RWPE2 (cell line): ENCODE measurements at regions not wholly inside any gene's neighbourhood (a gene's known extent, or its start where the extent isn't known, plus 50 kb on each side); places are given as distances from the start of the nearest gene placed in this dataset.

Experiments
- ATAC-seq: fragments of 200-7000 bp; cut with Tn5 transposase; 3 replicates; pipeline ENCODE4 v1.9.1; 2021; ENCODE audit warnings: low read depth
- DNase-seq: peaks from one replicate; pipeline ENCODE4 v3.0.0-alpha.2; 2020; ENCODE audit warnings: low spot score
- H3K27ac ChIP-seq: fragments of 450-650 bp; 2 replicates; pipeline ENCODE4 v1.5.1; 2017; ENCODE audit warnings: mild to moderate bottlenecking; ENCODE audit not compliant: poor library complexity, severe bottlenecking
- H3K27me3 ChIP-seq: fragments of 250-450 bp; sonication (Bioruptor Pico); 2 replicates; pipeline ENCODE4 v1.5.1; 2021; ENCODE audit warnings: mild to moderate bottlenecking, moderate library complexity; ENCODE audit not compliant: insufficient read depth, poor library complexity, severe bottlenecking
- H3K36me3 ChIP-seq: fragments of 250-450 bp; sonication (Bioruptor Pico); 2 replicates; pipeline ENCODE4 v1.5.1; 2020; ENCODE audit warnings: low read depth, mild to moderate bottlenecking, moderate library complexity
- H3K4me1 ChIP-seq: fragments of 250-450 bp; sonication (Bioruptor Pico); 2 replicates; pipeline ENCODE4 v1.5.1; 2021; ENCODE audit warnings: mild to moderate bottlenecking, moderate library complexity; ENCODE audit not compliant: insufficient read depth, poor library complexity, severe bottlenecking
- H3K4me3 ChIP-seq: fragments of 250-450 bp; sonication (Bioruptor Pico); 2 replicates; pipeline ENCODE4 v1.5.1; 2021; ENCODE audit warnings: mild to moderate bottlenecking, moderate library complexity; ENCODE audit not compliant: severe bottlenecking
- H3K9me3 ChIP-seq: fragments of 250-450 bp; sonication (Bioruptor Pico); 2 replicates; pipeline ENCODE4 v1.5.1; 2021; ENCODE audit warnings: mild to moderate bottlenecking, moderate library complexity; ENCODE audit not compliant: severe bottlenecking
- CTCF ChIP-seq: fragments of 450-650 bp; IDR thresholded peaks from one replicate; pipeline ENCODE4 v1.5.1; 2017; ENCODE audit warnings: mild to moderate bottlenecking, moderate library complexity; ENCODE audit not compliant: poor library complexity, severe bottlenecking

- H3K4me3 ChIP-seq = no peak overlapping the region
- H3K4me1 ChIP-seq = peaks cover 3% of the 10 kb centered on the region
- no peak overlapping the region for H3K27ac ChIP-seq
- TF ChIP-seq CTCF = no peak
- no peak for ATAC-seq
- no peaks in the 10 kb centered on the region for H3K27me3 ChIP-seq
- H3K36me3 ChIP-seq = no peaks in the 10 kb centered on the region
- no peaks in the 10 kb centered on the region for H3K9me3 ChIP-seq
- DNase-seq = no peak
Measured at GRCh38 chr9:119963258-119963797, 594.1 kb upstream of the BRINP1 start.

- Histone ChIP-seq H3K36me3 (no peaks in the 10 kb centered on the region), H3K9me3 (no peaks in the 10 kb centered on the region), H3K4me1 (peaks cover 3% of the 10 kb centered on the region), H3K27me3 (no peaks in the 10 kb centered on the region), H3K4me3 (no peak overlapping the region), H3K27ac (no peak overlapping the region)
- TF ChIP-seq CTCF = peak; percentile 75
- ATAC-seq (no peak), DNase-seq (no peak)
Measured at GRCh38 chr9:119961774-119962424, 592.7 kb upstream of the BRINP1 start.

- TF ChIP-seq CTCF = no peak
- Histone ChIP-seq H3K27me3 (peaks cover 7% of the 10 kb centered on the region), H3K9me3 (no peaks in the 10 kb centered on the region), H3K4me1 (peaks cover 3% of the 10 kb centered on the region), H3K4me3 (no peak overlapping the region), H3K36me3 (no peaks in the 10 kb centered on the region), H3K27ac (no peak overlapping the region)
- DNase-seq (no peak), ATAC-seq (no peak)
Measured at GRCh38 chr9:119959846-119960545, 590.8 kb upstream of the BRINP1 start.

GRCh38 chr9:119956111-119956510 is 586.9 kb upstream of the BRINP1 start:
- Histone ChIP-seq H3K27ac (no peak overlapping the region), H3K4me3 (no peak overlapping the region), H3K27me3 (peaks cover 16% of the 10 kb centered on the region), H3K4me1 (no peaks in the 10 kb centered on the region), H3K36me3 (no peaks in the 10 kb centered on the region), H3K9me3 (no peaks in the 10 kb centered on the region)
- no peak for TF ChIP-seq CTCF
- ATAC-seq (no peak), DNase-seq (no peak)

- Histone ChIP-seq H3K4me1 (no peaks in the 10 kb centered on the region), H3K27me3 (peaks cover 16% of the 10 kb centered on the region), H3K4me3 (no peak overlapping the region), H3K27ac (no peak overlapping the region), H3K36me3 (no peaks in the 10 kb centered on the region), H3K9me3 (no peaks in the 10 kb centered on the region)
- no peak for TF ChIP-seq CTCF
- ATAC-seq (no peak), DNase-seq (no peak)
Measured at GRCh38 chr9:119955276-119955675, 586.0 kb upstream of the BRINP1 start.
